K562 (cell line): ENCODE measurements at regions not wholly inside any gene's neighbourhood (a gene's known extent, or its start where the extent isn't known, plus 50 kb on each side); places are given as distances from the start of the nearest gene placed in this dataset.

Experiments
- ATAC-seq: fragments of 200-7000 bp; cut with Tn5 transposase; 3 replicates; pipeline ENCODE4 v1.9.1; 2020; ENCODE audit warnings: moderate library complexity
- BruUV-seq: library from RNA; stranded (reverse); fragments of 400-500 nt; replicated peaks from 2 replicates; lab custom pipeline; 2021; lab: Mats Ljungman, UMichigan
- CTCF ChIA-PET: fragments of 300-600 bp; formaldehyde crosslinking; extraction: SDS; loops from one replicate; lab custom pipeline; 2021; ENCODE audit warnings: low intra/inter-chr PET ratio; lab: Yijun Ruan, JAX
- POLR2A ChIA-PET: fragments of 300-600, 350-650 bp; sonication (Branson Sonifier 250); formaldehyde crosslinking; extraction: SDS; loops from one replicate; lab custom pipeline; 2021; ENCODE audit warnings: antibody characterized with exemption, inconsistent platforms; lab: Yijun Ruan, JAX
- DNase-seq, 4 experiments: peaks; one replicate each; pipeline versions ENCODE4 v3.0.0 to v3.0.0-alpha.2; 2011 to 2018; ENCODE audit warnings: low spot score in 3 of 4, mixed read lengths in 3 of 4; ENCODE audit errors: extremely low read depth in 1 of 4
- FAIRE-seq: peaks from 2 replicates; lab custom pipeline; 2011; peaks lifted over from hg19 to GRCh38; lab: Jason Lieb, UNC
- H2AFZ ChIP-seq: 2 replicates; pipeline ENCODE4 v1.6.0; 2011; ENCODE audit warnings: low read depth, low read length, control low read depth, inconsistent platforms
- H3K27ac ChIP-seq: fragments of 200-600 bp; 3 replicates; pipeline ENCODE4 v1.8.0; 2011; ENCODE audit warnings: low read depth, mild to moderate bottlenecking, control low read depth, inconsistent platforms, low read length, moderate library complexity, mixed read lengths; ENCODE audit errors: extremely low read depth
- H3K27me3 ChIP-seq, 2 experiments: fragments of 300-600 bp in 1 of 2; 2 replicates in 1 of 2; 3 replicates in 1 of 2; pipeline versions ENCODE4 v1.6.0 to v1.8.0; 2011; ENCODE audit warnings: inconsistent platforms in 2 of 2, low read length in 2 of 2, mild to moderate bottlenecking in 1 of 2, mixed read lengths in 1 of 2, moderate library complexity in 1 of 2; ENCODE audit not compliant: control insufficient read depth in 2 of 2, insufficient read depth in 2 of 2
- H3K36me3 ChIP-seq: fragments of 300-600 bp; 3 replicates; pipeline ENCODE4 v1.8.0; 2011; ENCODE audit warnings: mild to moderate bottlenecking, low read length, inconsistent platforms; ENCODE audit not compliant: control insufficient read depth, insufficient read depth
- H3K4me1 ChIP-seq, 2 experiments: fragments of 200-600 bp in 1 of 2; replicated peaks in 1 of 2; 2 replicates in 1 of 2; 3 replicates in 1 of 2; pipeline versions ENCODE4 v1.5.1 to v1.8.0; 2011; ENCODE audit warnings: inconsistent platforms in 2 of 2, low read length in 2 of 2, mild to moderate bottlenecking in 1 of 2, mixed read lengths in 1 of 2, moderate library complexity in 1 of 2; ENCODE audit not compliant: control insufficient read depth in 2 of 2, insufficient read depth in 2 of 2
- H3K4me2 ChIP-seq: 2 replicates; pipeline ENCODE4 v1.6.1; 2011; ENCODE audit warnings: low read length, control low read depth, inconsistent platforms, mixed read lengths; ENCODE audit not compliant: insufficient read depth
- H3K4me3 ChIP-seq: fragments of 200-600 bp; sonication (generic), shearing (Covaris generic); 2 replicates; pipeline ENCODE4 v1.5.1; 2016; ENCODE audit warnings: control low read depth, inconsistent platforms
- H3K79me2 ChIP-seq: fragments of 200-600 bp; 3 replicates; pipeline ENCODE4 v1.8.0; 2011; ENCODE audit warnings: low read length, inconsistent platforms; ENCODE audit not compliant: control insufficient read depth, insufficient read depth
- H3K9ac ChIP-seq, 2 experiments: 2 replicates each; pipeline versions ENCODE4 v1.6.0 to v1.6.1; 2011; ENCODE audit warnings: low read depth in 2 of 2, low read length in 2 of 2, control low read depth in 1 of 2, inconsistent platforms in 1 of 2, mild to moderate bottlenecking in 1 of 2, mixed read lengths in 1 of 2; ENCODE audit not compliant: insufficient read depth in 1 of 2
- H3K9me1 ChIP-seq: one replicate; pipeline ENCODE4 v1.6.0; 2011; ENCODE audit warnings: inconsistent platforms, mild to moderate bottlenecking, low read length, moderate library complexity; ENCODE audit not compliant: control insufficient read depth, insufficient read depth
- H3K9me3 ChIP-seq: replicated peaks from 2 replicates; pipeline ENCODE4 v1.5.1; 2011; ENCODE audit warnings: low read depth, low read length, inconsistent platforms; ENCODE audit not compliant: control insufficient read depth, insufficient read depth
- H4K20me1 ChIP-seq: replicated peaks from 2 replicates; pipeline ENCODE4 v1.6.1; 2011; ENCODE audit warnings: low read length, inconsistent platforms, mixed read lengths; ENCODE audit not compliant: control insufficient read depth, insufficient read depth
- RERE ChIP-seq: sonication (generic); formaldehyde crosslinking; IDR thresholded peaks from 2 replicates; pipeline ENCODE4 v1.8.0; 2023; ENCODE audit warnings: missing genetic modification reagents, mild to moderate bottlenecking, borderline replicate concordance
- WGBS: fragments of 100-300 bp; shearing (Covaris generic); methylation state at CpG from one replicate; pipeline ENCODE4 v1.1.6; 2016; ENCODE audit warnings: low coverage, mixed read lengths; ENCODE audit not compliant: insufficient coverage; ENCODE audit errors: missing lambda C conversion rate; 5-methylcytosine and 5-hydroxymethylcytosine counted together
- in situ Hi-C: fragments of 300-500 bp; cut with MboI; formaldehyde crosslinking; loops from 4 replicates; pipeline ENCODE4 v1.15.0; 2018; ENCODE audit warnings: inconsistent platforms, mixed read lengths
- intact Hi-C: fragments of 100-400 bp; cut with micrococcal nuclease; formaldehyde crosslinking; loops from 2 replicates; pipeline ENCODE4 v1.14.2; 2022

GRCh38 chr2:67095121-67095520 lies 302.0 kb upstream of the ETAA1 start:
- no peak overlapping the region for H2AFZ ChIP-seq
- H3K79me2 ChIP-seq: no peaks in the 10 kb centered on the region
- H3K4me1 ChIP-seq: no peaks in the 10 kb centered on the region
- H3K4me3 ChIP-seq: no peak overlapping the region
- intact Hi-C loops: no loop called here
- in situ Hi-C loops: no loop called here
- TF ChIP-seq RERE: no peak
- CTCF ChIA-PET: no interaction called here
- H3K27ac ChIP-seq: no peak overlapping the region
- no peak for ATAC-seq
- DNase-seq: no peak
- no peaks in the 10 kb centered on the region for H4K20me1 ChIP-seq
- H3K36me3 ChIP-seq: no peaks in the 10 kb centered on the region
- WGBS: 2% methylated on average over 7 of the region's 7 CpGs
- POLR2A ChIA-PET: no interaction called here
- BruUV-seq: no TSS peak
- no peaks in the 10 kb centered on the region for H3K9me3 ChIP-seq
- no peaks in the 10 kb centered on the region for H3K9me1 ChIP-seq
- no peak overlapping the region for H3K4me2 ChIP-seq
- H3K9ac ChIP-seq: no peak overlapping the region
- no peak for FAIRE-seq
- no peaks in the 10 kb centered on the region for H3K27me3 ChIP-seq
